ENCODE measurements at regions not wholly inside any gene's neighbourhood (a gene's known extent, or its start where the extent isn't known, plus 50 kb on each side); places are given as distances from the start of the nearest gene placed in this dataset.
"Not testable (repeated sequence)": the region's sequence is repeated elsewhere in the genome, so short reads cannot be mapped to it uniquely, and the experiment has no call there.

DNA sequence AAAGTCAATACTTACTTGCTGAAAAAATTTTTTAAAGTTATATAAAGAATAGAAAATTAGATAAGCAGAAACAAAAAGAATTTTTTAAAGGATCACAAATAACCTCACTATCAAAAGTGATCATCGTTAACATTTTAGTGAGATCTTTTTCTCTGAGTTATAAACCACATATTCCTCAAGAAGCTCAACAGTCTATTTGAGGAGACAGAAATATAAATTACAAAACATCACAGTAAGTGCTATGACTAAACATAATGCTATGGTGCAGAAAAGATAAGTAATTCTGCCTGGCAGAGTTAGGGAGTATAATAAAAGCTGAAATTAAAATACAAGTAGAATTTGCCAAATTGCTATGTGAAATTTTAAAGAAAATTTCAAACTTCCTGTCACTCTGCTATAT is 226.7 kb downstream of the LMBRD1 start:
- H3K27me3 Mint-ChIP-seq, result no peaks in the 10 kb centered on the region
- no peaks in the 10 kb centered on the region for H3K4me1 Mint-ChIP-seq (ENCODE audit: low read depth)
- H3K36me3 Mint-ChIP-seq (ENCODE audit: low read depth), result no peaks in the 10 kb centered on the region
- intact Hi-C loops (cut with micrococcal nuclease), result no loop called here
- peaks cover 7% of the 10 kb centered on the region for H3K9me3 Mint-ChIP-seq
- DNase-seq (no peak), ATAC-seq (no peak)
- no peak for TF ChIP-seq CTCF (IDR thresholded peaks at IDR 0.05)
- CTCF ChIA-PET, result no interaction called here
- H3K27ac Mint-ChIP-seq, result no peak overlapping the region
- POLR2A ChIA-PET, result no interaction called here
- H3K4me3 Mint-ChIP-seq, result no peak overlapping the region

DNA sequence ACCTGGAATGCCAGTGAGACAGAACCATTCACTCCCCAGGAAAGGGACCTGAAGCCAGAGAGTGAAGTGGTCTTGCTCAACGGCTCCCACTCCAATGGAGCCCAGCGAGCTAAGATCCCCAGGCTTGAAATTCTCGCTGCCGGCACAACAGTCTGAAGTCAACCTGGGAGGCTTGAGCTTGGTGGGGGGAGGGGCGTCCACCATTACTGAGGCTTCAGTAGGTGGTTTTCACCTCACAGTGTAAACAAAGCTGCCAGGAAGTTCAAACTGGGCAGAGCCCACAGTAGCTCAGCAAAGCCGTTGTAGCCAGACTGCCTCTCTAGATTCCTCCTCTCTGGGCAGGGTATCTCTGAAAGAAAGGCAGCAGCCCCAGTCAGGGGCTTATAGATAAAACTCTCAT is 236.2 kb downstream of the LMBRD1 start:
- H3K4me1 Mint-ChIP-seq (ENCODE audit: low read depth); H3K9me3 Mint-ChIP-seq; H3K36me3 Mint-ChIP-seq (ENCODE audit: low read depth); intact Hi-C loops (cut with micrococcal nuclease); H3K4me3 Mint-ChIP-seq; H3K27ac Mint-ChIP-seq; ATAC-seq; CTCF ChIA-PET; POLR2A ChIA-PET; DNase-seq; H3K27me3 Mint-ChIP-seq: not testable (repeated sequence)

DNA sequence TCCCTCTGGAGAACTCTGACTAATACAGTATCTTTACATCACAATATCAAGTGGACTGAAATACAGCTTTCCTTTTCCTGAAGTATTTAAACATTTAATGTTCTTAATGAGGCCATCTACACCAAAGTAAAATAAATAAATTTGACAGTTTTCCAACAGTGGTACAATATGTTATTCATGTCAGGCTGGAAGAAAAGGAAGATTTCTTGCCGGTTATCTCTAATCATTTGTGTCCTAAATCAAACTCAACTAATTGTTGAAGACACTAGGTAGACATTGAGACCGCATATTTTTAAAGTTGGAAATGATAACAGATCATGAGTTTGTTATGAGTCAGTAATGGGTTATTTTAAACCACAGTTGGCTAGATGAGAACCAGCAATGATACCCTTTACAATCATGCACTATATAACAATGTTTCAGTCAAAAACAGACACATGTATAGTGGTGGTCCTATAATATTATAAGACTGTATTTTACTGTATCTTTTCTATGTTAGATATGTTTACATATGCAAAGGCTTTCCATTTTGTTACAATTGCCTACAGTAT is 241.6 kb downstream of the LMBRD1 start:
- Mint-ChIP-seq H3K27me3 (peaks cover 3% of the 10 kb centered on the region), H3K4me1 (ENCODE audit: low read depth) (no peaks in the 10 kb centered on the region), H3K9me3 (no peaks in the 10 kb centered on the region), H3K36me3 (ENCODE audit: low read depth) (no peaks in the 10 kb centered on the region), H3K4me3 (no peak overlapping the region), H3K27ac (no peak overlapping the region)
- DNase-seq, result no peak
- no peak for ATAC-seq
- POLR2A ChIA-PET, result no interaction called here
- no peak for TF ChIP-seq CTCF (IDR thresholded peaks at IDR 0.05)
- intact Hi-C loops (cut with micrococcal nuclease), result no loop called here
- CTCF ChIA-PET, result interaction anchor here (0.6 kb wide), 1 partner anchor 265 kb away, joined by 3 read pairs; no protein-coding TSS in a partner anchor

- H3K27ac Mint-ChIP-seq, result no peak overlapping the region
- TF ChIP-seq CTCF (IDR thresholded peaks at IDR 0.05), result no peak
- no peaks in the 10 kb centered on the region for H3K27me3 Mint-ChIP-seq
- no peaks in the 10 kb centered on the region for H3K9me3 Mint-ChIP-seq
- POLR2A ChIA-PET, result interaction anchor here (0.6 kb wide), 1 partner anchor 24 kb away, joined by 3 read pairs; no protein-coding TSS in a partner anchor
- CTCF ChIA-PET, result no interaction called here
- no peak overlapping the region for H3K4me3 Mint-ChIP-seq
- intact Hi-C loops (cut with micrococcal nuclease), result no loop called here
- no peak for DNase-seq
- no peaks in the 10 kb centered on the region for H3K4me1 Mint-ChIP-seq (ENCODE audit: low read depth)
- no peak for ATAC-seq
- H3K36me3 Mint-ChIP-seq (ENCODE audit: low read depth), result no peaks in the 10 kb centered on the region
Observed at GRCh38 chr6:69542494-69542893, 254.3 kb downstream of the LMBRD1 start.

GRCh38 chr6:69527921-69528476 is 268.8 kb downstream of the LMBRD1 start:
- DNase-seq (no peak), ATAC-seq (no peak)
- no peaks in the 10 kb centered on the region for H3K4me1 Mint-ChIP-seq (ENCODE audit: low read depth)
- H3K9me3 Mint-ChIP-seq, result no peaks in the 10 kb centered on the region
- no peaks in the 10 kb centered on the region for H3K36me3 Mint-ChIP-seq (ENCODE audit: low read depth)
- no peak overlapping the region for H3K27ac Mint-ChIP-seq
- intact Hi-C loops (cut with micrococcal nuclease), result no loop called here
- ChIA-PET POLR2A (no interaction called here), CTCF (no interaction called here)
- TF ChIP-seq CTCF (IDR thresholded peaks at IDR 0.05), result no peak
- no peaks in the 10 kb centered on the region for H3K27me3 Mint-ChIP-seq
- H3K4me3 Mint-ChIP-seq, result no peak overlapping the region

DNA sequence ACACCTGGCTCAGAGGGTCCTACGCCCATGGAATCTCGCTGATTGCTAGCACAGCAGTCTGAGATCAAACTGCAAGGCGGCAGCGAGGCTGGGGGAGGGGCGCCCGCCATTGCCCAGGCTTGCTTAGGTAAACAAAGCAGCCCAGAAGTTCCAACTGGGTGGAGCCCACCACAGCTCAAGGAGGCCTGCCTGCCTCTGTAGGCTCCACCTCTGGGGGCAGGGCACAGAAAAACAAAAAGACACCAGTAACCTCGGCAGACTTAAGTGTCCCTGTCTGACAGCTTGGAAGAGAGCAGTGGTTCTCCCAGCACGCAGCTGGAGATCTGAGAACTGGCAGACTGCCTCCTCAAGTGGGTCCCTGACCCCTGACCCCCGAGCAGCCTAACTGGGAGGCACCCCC is 281.3 kb downstream of the LMBRD1 start:
- H3K36me3 Mint-ChIP-seq (ENCODE audit: low read depth); H3K4me3 Mint-ChIP-seq; H3K27me3 Mint-ChIP-seq; ATAC-seq; H3K27ac Mint-ChIP-seq; DNase-seq; POLR2A ChIA-PET; CTCF ChIA-PET; intact Hi-C loops (cut with micrococcal nuclease); H3K4me1 Mint-ChIP-seq (ENCODE audit: low read depth); H3K9me3 Mint-ChIP-seq: not testable (repeated sequence)

Data from activated CD8-positive, alpha-beta T cell treated with anti-CD3 and anti-CD28 coated beads for 36 hours (primary cell).